ENCODE measurements at regions not wholly inside any gene's neighbourhood (a gene's known extent, or its start where the extent isn't known, plus 50 kb on each side); places are given as distances from the start of the nearest gene placed in this dataset.

- TF ChIP-seq, protein P1, sequence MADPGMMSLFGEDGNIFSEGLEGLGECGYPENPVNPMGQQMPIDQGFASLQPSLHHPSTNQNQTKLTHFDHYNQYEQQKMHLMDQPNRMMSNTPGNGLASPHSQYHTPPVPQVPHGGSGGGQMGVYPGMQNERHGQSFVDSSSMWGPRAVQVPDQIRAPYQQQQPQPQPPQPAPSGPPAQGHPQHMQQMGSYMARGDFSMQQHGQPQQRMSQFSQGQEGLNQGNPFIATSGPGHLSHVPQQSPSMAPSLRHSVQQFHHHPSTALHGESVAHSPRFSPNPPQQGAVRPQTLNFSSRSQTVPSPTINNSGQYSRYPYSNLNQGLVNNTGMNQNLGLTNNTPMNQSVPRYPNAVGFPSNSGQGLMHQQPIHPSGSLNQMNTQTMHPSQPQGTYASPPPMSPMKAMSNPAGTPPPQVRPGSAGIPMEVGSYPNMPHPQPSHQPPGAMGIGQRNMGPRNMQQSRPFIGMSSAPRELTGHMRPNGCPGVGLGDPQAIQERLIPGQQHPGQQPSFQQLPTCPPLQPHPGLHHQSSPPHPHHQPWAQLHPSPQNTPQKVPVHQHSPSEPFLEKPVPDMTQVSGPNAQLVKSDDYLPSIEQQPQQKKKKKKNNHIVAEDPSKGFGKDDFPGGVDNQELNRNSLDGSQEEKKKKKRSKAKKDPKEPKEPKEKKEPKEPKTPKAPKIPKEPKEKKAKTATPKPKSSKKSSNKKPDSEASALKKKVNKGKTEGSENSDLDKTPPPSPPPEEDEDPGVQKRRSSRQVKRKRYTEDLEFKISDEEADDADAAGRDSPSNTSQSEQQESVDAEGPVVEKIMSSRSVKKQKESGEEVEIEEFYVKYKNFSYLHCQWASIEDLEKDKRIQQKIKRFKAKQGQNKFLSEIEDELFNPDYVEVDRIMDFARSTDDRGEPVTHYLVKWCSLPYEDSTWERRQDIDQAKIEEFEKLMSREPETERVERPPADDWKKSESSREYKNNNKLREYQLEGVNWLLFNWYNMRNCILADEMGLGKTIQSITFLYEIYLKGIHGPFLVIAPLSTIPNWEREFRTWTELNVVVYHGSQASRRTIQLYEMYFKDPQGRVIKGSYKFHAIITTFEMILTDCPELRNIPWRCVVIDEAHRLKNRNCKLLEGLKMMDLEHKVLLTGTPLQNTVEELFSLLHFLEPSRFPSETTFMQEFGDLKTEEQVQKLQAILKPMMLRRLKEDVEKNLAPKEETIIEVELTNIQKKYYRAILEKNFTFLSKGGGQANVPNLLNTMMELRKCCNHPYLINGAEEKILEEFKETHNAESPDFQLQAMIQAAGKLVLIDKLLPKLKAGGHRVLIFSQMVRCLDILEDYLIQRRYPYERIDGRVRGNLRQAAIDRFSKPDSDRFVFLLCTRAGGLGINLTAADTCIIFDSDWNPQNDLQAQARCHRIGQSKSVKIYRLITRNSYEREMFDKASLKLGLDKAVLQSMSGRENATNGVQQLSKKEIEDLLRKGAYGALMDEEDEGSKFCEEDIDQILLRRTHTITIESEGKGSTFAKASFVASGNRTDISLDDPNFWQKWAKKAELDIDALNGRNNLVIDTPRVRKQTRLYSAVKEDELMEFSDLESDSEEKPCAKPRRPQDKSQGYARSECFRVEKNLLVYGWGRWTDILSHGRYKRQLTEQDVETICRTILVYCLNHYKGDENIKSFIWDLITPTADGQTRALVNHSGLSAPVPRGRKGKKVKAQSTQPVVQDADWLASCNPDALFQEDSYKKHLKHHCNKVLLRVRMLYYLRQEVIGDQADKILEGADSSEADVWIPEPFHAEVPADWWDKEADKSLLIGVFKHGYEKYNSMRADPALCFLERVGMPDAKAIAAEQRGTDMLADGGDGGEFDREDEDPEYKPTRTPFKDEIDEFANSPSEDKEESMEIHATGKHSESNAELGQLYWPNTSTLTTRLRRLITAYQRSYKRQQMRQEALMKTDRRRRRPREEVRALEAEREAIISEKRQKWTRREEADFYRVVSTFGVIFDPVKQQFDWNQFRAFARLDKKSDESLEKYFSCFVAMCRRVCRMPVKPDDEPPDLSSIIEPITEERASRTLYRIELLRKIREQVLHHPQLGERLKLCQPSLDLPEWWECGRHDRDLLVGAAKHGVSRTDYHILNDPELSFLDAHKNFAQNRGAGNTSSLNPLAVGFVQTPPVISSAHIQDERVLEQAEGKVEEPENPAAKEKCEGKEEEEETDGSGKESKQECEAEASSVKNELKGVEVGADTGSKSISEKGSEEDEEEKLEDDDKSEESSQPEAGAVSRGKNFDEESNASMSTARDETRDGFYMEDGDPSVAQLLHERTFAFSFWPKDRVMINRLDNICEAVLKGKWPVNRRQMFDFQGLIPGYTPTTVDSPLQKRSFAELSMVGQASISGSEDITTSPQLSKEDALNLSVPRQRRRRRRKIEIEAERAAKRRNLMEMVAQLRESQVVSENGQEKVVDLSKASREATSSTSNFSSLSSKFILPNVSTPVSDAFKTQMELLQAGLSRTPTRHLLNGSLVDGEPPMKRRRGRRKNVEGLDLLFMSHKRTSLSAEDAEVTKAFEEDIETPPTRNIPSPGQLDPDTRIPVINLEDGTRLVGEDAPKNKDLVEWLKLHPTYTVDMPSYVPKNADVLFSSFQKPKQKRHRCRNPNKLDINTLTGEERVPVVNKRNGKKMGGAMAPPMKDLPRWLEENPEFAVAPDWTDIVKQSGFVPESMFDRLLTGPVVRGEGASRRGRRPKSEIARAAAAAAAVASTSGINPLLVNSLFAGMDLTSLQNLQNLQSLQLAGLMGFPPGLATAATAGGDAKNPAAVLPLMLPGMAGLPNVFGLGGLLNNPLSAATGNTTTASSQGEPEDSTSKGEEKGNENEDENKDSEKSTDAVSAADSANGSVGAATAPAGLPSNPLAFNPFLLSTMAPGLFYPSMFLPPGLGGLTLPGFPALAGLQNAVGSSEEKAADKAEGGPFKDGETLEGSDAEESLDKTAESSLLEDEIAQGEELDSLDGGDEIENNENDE (IDR thresholded peaks at IDR 0.05; ENCODE audit: low read depth, low read length) = no peak
- TF ChIP-seq, protein P2, sequence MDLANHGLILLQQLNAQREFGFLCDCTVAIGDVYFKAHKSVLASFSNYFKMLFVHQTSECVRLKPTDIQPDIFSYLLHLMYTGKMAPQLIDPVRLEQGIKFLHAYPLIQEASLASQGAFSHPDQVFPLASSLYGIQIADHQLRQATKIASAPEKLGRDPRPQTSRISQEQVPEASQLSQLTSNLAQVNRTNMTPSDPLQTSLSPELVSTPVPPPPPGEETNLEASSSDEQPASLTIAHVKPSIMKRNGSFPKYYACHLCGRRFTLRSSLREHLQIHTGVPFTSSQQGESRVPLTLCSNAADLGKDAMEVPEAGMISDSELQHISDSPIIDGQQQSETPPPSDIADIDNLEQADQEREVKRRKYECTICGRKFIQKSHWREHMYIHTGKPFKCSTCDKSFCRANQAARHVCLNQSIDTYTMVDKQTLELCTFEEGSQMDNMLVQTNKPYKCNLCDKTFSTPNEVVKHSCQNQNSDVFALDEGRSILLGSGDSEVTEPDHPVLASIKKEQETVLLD (IDR thresholded peaks at IDR 0.05) = no peak
- no peak for TF ChIP-seq CBFA2T3 (IDR thresholded peaks at IDR 0.05)
- no peak for TF ChIP-seq ZBTB40 (IDR thresholded peaks at IDR 0.05)
- TF ChIP-seq ZBTB40 (CRISPR knock-in tag; IDR thresholded peaks at IDR 0.05) = no peak
Measured at GRCh38 chr1:163562355-163562754, 240.6 kb downstream of the NUF2 start (continued).

Data from K562 (cell line).